ENCODE measurements at regions not wholly inside any gene's neighbourhood (a gene's known extent, or its start where the extent isn't known, plus 50 kb on each side); places are given as distances from the start of the nearest gene placed in this dataset.

- DNase-seq (ENCODE audit: low spot score), result no peak
Observed at GRCh38 chr10:47104786-47105385, 193.7 kb downstream of the PTPN20 start.

- DNase-seq (ENCODE audit: low spot score), result no peak
Observed at GRCh38 chr10:47107007-47107747, 192.8 kb upstream of the GDF10 start.

GRCh38 chr10:47109906-47110305 lies 190.1 kb upstream of the GDF10 start:
- no peak for DNase-seq (ENCODE audit: low spot score)

DNA sequence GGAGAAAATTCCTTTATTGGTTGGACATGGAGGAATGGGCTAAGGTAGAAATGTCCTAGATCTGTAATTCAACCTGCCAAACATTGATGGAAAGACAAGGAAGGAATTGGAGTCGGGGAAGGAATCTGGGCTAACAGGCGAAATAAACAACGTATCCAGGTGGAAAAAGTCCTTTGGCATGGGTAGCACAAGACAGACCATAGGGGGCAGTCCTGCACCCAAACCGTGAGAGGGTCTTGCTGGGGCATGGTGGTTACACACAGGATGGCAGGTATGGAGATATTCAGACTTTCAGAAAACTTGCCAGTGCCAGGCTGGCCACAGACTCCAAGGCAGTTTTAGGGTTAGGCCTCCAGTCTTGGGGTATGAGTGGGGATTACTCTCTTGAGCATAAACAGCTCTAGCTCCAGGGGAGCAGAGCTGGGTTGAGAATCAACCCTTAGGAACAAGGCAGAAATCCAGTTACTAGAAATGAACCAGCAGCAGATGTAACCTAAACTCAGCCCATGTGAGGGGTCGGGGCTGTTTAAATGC lies 188.6 kb upstream of the GDF10 start:
- no peak for DNase-seq (ENCODE audit: low spot score)

GRCh38 chr10:47112612-47113011 lies 187.4 kb upstream of the GDF10 start:
- DNase-seq (ENCODE audit: low spot score), result no peak

GRCh38 chr10:47113907-47114500 lies 186.0 kb upstream of the GDF10 start:
- no peak for DNase-seq (ENCODE audit: low spot score)

- no peak for DNase-seq (ENCODE audit: low spot score)
Observed at GRCh38 chr10:47114680-47115186, 185.3 kb upstream of the GDF10 start.

DNA sequence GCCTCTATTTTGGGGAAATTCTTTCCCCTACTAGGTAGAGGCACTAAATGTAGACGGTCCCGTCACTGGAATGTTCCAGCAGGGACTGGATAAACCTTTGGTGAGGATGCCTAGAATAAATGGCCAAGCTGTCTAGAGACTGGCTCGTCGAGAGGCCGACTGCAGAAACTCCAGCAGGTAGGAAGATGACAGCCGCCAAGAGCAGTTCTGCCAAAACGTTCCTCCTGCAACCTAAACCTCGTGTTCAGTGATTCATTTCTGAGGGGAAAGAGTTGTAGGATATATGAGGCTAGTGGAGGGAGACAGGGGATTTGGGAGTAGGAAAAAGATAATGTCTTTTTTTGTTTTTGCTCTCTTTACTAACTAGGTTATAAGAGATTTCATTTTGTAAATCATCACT lies 184.7 kb upstream of the GDF10 start:
- no peak for DNase-seq (ENCODE audit: low spot score)

GRCh38 chr10:47116445-47116844 lies 183.6 kb upstream of the GDF10 start:
- DNase-seq (ENCODE audit: low spot score), result no peak

DNA sequence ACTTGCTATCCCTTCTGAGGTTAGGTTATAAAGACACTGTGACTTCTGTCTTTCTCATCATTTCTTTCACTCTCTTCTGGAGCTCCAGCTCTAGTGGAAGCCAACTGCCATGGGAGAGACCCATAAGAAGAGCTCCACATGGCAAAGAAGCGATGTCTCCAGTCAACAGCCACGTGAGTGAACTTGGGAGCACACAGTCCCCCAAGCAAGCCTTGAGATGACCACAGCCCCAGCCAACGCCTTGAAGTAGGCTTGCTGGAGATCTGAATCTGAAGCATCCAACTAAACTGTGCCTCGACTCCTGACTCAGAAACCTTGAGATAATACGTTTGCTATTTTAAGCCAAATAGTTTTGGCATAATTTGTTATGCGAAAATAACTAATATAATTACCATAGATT lies 181.7 kb upstream of the GDF10 start:
- no peak for DNase-seq (ENCODE audit: low spot score)

DNA sequence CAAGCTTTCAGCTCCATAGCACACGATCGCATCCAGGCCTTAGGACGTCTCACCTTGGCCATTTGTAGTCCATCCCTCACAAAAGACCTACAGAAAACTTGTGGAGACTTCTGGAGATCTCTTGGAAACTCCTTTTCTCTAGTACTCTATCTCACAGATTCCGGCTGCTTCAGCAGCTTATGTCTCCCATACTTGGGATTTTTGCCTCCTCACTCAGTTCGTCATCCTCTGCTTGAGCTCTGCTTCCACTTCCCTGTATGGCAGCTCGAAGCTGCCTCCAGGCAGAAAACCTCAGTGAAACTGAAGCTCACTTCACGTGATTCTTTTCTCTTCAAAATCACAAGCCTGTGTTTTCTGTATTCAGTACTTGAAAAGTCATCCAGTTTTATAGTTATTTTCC lies 178.7 kb upstream of the GDF10 start:
- no peak for DNase-seq (ENCODE audit: low spot score)

DNA sequence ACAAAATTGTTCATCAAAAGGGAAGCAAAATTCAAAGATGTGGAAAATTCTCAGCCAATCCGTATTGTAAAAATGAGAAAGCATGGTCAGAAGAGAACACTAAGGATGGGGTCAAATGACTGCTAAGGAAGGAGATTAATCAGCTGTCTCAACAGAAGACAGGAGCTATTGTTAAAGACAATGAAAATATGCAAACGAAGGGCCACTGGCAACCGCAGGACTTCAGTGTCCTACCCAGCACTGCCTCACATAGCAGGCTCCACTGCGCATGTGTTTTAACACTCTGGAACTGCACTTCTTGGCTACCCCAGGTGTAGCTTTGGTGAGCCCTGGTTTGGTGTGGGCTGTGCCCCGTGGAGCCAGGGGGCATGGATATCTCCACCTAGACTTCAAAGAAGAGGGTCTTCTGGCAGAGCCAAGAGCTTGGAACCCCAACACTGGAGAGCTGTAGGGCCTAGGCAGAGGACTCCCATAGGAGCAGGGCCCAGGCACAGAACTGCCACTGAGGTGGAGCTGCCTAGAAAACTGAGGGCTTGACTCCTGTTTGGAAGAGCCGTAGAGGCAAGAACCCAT lies 176.2 kb upstream of the GDF10 start:
- DNase-seq (ENCODE audit: low spot score), result no peak

GRCh38 chr10:47127188-47127785 lies 172.7 kb upstream of the GDF10 start:
- no peak for DNase-seq (ENCODE audit: low spot score)

DNA sequence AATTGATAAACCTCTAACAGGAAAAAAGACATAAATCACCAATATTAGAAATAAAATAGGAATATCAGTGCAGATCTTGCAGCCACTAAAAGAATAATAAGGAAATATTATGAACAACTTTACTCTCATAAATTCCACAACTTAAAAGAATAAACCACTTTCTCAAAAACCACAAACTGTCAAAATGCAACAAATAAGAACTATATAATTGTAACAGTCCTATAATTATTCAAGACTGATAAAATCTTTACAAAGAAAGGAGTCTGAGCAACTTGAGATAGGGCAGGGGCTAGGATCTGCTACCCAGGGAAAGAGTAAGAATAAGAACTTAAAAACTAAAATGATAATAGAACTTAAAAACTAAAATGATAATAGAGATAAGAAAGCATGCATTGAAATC lies 169.5 kb upstream of the GDF10 start:
- no peak for DNase-seq (ENCODE audit: low spot score)

DNA sequence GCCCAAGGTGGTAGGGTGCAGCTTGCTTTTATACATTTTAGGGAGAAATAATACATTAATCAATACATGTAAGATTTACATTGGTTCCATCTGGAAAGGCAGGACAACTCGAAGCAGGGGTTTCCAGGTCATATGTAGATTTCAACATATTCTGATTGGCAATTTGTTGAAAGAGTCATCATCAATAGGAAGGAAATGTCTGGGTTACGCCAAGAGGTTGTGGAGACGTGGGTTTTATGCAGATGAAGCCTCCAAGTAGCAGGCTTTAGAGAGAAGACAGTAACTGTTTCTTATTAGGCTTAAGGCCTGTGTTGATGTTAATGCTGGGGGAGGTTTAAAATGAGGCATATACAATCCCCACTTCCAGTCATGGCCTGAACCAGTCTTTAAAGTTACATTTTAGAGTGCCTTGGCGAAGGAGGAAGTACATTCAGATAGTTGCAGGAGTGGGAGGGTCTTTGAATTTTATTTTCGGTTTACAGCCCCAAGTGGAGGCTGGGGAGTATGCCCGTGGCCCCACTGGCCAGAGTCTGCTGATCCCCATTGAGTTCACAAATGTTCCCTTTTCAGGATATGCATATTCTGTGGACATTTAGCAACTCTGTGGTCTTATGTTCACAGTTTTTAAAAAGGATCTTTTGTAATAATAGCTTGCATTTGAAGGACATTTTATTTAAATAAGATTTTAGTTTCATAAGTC lies 166.0 kb upstream of the GDF10 start:
- no peak for DNase-seq (ENCODE audit: low spot score)

- DNase-seq (ENCODE audit: low spot score), result no peak
Observed at GRCh38 chr10:47136866-47137265, 163.1 kb upstream of the GDF10 start.

- DNase-seq (ENCODE audit: low spot score), result no peak
Observed at GRCh38 chr10:47137311-47137851, 162.6 kb upstream of the GDF10 start.

DNA sequence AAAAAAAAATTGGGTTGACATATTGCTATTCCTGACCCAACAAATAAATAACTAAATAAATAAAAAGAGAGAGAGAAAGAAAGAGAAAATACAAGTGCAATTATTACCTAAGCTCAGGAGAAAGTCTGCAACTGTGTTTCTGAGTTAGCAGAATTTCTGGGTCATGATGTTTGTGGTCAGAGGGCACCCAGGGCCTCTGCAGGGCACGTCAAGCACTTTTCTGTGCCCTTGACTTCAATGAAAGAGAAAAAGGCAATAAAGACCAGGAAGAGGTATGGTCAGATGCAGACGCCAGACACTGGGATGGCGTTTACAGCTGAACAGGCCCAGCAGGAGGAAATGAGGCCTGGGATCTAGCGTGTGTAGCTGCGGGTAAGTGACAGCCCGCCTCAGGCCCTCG lies 160.9 kb upstream of the GDF10 start:
- DNase-seq (ENCODE audit: low spot score), result no peak

GRCh38 chr10:47140761-47141348 lies 159.1 kb upstream of the GDF10 start:
- DNase-seq (ENCODE audit: low spot score), result no peak

DNA sequence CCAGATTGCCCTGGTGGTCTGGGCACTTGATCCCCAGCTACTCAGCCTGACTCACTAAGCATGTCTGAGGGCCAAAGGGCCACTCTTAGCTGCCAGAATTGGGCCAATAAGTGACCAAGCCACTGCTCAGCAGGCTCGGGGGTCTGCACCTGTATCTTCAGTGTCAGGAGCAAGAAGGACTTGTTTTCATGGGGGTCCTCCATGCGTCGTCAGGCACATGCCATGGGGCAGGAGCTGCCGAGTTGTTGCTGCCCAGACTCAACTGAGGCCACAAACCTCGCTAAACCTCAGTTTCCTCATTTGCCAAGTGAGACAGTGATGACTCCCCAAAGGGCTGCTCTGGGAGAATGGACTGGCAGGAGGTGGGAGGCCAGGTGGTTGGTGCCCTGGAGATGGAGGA lies 158.6 kb upstream of the GDF10 start:
- DNase-seq (ENCODE audit: low spot score), result no peak

GRCh38 chr10:47143072-47143471 lies 156.9 kb upstream of the GDF10 start:
- DNase-seq (ENCODE audit: low spot score), result no peak
